Right renal pelvis (tissue), 4 donors: ENCODE measurements at regions not wholly inside any gene's neighbourhood (a gene's known extent, or its start where the extent isn't known, plus 50 kb on each side); places are given as distances from the start of the nearest gene placed in this dataset.

Experiments
- DNase-seq, 4 donors: peaks; one replicate each; pipeline ENCODE4 v3.0.0-alpha.2; 2013; ENCODE audit warnings: low read depth in 4 of 4, low spot score in 3 of 4, missing footprints in 1 of 4

DNA sequence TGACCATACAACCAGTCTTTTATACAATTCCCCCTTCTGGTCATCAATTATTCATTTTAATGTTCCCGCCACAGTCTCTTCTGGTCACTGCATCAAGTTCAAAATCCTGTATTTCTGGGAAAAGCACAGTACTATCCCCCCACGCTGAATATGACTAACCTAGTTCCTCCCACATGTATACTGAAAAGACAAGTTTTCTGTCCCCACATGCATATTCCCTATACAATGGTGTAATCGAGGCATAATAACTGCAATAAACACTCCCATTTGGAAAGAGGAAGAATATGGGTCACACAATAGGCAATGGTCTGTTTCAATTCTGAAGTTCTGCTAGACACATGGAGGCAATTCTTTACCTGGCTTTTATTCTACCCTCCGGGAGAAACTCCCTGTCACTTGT is 344.9 kb downstream of the EFNA5 start:
- no peak for DNase-seq

DNA sequence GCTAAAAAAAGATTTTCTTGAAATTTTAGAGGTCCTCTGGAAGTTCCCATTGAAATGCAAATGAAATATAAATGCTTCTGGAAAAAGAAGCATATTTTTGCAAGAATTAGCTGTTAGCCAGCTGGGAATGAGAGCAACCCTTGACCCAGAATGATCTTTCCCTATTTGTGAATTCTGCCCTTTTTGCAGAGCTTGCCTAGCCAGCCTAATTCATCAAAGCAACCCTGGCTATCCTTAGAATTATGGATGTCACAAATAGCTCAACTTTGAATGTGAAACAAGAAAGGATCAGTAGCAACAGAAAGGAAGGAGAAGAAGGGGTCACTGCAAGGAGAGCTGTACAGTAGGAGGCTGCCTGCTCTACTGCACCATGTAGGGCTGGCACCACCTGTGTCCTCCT is 345.9 kb downstream of the EFNA5 start:
- DNase-seq, result no peak

DNA sequence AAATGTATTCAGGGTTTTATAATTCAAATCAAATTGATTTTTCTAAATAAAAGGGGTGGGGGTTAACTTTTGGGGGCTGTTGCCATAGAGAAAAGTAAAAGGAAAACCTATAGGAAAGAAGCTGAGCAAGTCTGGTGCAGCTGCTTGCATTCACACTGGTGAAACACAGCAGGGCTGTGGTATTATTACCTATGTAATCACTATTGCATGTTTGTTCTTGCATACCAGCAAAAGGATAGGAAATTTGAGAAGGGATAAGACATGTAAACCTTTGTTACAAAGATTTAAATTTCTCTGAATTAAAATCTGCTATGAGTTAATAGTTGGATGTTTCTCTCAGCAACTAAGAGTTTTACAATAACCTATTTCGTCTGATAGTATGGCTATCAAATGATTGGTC is 346.7 kb downstream of the EFNA5 start:
- DNase-seq, result no peak

DNA sequence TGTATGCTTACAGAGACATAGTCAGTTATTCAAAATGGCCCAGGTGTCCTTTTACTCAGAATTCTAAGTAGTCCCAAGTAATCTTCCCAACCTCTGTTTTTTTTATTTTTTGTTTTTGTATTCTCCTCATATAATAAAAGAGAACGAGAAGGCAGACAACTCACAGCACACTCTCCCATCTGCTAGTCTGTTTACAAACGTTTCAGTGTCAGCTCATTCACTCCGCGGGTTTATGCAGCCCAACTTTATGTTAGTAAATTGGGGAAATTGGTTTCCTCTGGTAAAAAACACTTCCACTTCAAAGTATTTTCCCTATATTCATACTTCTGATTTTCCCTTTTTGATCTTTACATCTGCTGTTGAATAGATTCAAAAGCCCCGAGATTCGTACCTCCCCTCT is 347.2 kb downstream of the EFNA5 start:
- DNase-seq, result no peak

DNA sequence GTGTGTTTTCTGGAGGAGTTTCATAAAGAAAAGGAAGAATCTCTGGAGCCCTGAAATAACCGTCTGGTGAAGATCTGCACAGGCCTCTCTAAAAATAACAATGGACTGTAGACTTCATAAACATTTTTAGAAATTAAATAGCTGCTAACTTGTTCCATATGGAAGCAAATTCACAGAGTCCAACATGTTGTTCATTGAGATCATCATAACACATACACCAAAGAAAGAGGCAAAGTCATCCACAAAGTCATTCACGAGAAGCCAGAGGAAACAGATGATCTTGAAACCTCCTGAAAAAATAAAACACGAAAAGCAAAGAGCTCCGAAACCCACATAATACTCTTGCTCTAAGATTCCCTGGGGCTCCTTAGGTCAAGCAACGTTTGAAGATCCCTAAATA is 347.8 kb downstream of the EFNA5 start:
- no peak for DNase-seq

DNA sequence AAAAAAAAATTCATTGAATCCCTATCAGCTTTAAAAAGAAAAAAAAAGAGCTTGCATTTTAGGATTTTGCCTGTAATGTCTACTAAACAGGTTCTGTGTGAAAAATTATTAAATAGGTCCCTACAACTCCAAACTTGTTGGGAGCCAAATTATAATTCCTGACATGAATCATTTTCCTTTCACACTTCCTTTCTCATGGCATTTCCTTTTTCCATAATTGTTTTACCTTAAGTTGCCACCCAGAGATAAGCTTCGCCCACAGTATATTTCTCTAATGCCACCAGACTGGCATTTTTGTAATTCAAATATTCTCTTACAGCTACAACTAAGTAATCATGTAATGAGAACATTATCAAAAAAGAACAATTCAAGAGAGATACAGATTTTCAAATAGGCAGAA is 348.8 kb downstream of the EFNA5 start:
- no peak for DNase-seq

DNA sequence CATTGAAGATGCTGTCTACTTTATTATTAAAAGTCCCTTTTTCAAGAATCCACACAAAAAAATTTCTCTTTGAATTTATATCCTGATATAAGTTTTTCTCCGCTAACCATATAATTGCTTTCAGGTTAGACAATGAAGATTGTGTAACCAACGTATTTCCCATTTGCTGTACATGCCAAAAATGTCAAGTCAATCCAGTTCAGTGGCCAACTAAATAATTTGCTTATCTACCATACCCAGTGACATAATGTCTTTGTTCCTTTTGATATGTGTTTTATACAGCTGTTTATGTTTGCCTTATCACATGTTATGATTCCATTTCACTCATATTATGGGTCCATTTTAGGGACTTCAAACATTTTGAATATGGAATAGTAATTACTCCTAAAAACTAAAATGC is 349.9 kb downstream of the EFNA5 start:
- no peak for DNase-seq

DNA sequence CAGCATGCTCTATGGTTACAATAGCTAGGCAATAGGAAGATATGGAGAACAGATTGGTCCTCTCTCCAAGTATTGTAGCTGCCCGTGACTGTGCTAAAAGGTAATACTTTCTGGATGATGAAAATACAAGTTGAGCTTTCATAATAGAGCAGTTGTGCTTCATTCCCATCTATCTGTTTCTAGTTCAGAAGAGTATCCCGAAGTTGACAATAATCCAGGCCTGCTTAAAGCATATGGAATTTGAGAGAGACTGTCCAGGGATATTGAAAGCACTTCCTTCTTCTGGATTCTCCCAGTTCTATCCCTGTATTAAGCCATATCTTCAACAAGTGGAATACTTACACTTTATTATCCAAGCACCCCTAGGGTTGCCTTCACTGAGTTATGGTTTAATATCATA is 350.4 kb downstream of the EFNA5 start:
- DNase-seq, result no peak

DNA sequence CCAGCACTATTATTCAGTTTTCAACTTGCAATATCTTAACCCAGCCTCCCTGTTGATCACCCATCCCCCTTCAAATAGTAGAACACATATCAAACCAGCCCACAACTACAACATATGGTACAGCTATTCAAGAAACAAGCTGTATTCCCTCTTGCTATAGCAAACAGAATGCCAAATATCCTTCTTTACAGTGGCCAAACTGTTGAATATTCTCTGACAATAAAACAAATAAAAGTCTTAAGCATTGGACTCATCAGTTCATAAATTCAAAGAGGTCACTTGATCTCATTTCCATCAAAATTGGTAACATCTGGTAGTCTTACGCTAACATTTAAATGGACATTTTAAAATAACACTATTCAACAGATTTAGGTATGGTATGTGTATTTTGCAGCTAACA is 350.8 kb downstream of the EFNA5 start:
- no peak for DNase-seq

DNA sequence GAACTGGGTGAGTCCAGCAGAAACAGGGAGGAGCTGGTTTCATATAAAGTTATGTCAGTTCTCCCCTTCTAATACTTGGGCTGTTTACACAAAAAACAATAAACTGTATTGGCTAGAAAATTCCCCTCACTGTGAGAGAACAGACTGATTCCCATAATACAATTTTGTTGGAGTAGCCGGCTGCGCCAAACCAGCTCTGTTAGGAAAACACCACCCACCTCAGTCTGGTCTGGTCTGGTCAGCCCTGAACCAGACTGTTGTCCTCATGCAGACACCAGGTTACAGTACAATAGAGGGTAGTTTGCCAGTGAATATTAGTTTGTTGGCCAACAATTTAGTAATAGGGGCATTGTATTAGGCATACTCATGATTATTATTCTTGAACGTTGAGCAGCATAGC is 356.4 kb downstream of the EFNA5 start:
- no peak for DNase-seq

DNA sequence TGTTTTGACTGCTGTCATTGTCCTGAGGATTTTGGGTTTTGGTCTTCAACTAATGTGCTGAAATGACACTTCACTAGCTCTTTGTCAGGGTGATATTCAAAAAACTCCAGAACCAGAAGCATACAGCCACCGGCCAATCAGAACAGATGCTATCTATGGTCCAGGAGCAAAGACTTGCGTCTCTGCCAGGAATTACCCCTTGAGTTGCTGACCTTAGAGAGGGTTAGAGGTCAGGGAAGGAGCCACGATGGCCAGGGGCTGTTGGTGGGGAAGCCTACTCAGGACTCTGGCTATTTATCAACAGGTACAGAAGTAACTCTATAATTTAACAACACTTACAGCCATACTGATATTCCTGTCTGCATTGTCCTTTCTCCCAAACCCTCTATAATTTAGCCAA is 356.8 kb downstream of the EFNA5 start:
- DNase-seq, result no peak

DNA sequence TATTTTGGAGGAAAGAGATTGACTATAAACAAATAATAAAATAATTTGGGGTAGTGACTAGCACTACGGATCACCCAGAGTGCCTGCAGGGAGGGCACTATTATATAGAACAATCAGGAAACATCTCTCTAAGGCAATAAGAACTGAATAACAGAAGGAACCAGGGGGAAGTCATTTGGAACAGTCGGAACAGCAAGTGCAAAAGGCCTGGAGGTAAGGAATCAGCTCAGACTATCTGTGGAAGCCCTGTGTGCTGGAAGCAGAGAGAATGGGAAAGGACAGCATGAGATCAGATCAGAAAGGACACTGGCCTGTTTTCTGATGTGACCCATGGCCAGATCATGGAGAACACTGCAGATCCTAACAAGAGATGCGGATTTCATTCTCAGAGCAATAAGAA is 357.6 kb downstream of the EFNA5 start:
- DNase-seq, result no peak

DNA sequence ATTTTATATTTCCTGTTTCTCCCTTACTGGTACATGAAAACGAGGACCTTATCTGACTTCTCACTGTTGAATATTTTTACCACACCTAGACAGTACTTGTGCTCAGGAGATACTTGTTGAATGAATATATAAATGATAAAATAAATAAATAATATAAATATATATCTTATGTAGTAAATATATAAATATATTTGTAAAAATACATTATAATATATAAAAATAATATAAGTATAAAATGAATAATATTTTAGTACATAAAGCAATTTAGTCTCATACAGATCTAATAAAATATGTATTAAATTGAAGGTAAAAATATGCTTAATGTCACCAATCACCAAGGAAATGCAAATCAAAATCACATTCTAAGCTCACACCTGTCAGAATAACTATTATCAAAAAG is 360.6 kb downstream of the EFNA5 start:
- DNase-seq, result no peak

DNA sequence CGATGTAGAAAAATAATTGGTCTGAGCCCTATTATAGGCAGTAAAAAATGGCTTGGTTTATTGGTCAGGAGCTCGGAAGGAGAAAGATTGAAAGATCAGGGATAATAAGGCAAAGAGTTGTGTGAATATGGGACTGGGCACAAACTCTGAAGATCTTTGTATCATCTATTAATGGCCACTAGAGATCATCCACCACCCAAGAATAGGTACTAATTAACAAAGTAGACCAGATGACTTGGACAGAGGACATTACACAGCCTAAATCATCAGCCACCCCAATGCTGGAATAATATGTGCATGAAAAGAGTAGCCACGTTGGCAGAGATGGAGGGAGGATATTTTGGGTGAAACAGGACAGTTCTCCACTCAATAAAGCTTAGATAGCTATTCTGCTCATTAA is 364.1 kb downstream of the EFNA5 start:
- DNase-seq, result no peak

DNA sequence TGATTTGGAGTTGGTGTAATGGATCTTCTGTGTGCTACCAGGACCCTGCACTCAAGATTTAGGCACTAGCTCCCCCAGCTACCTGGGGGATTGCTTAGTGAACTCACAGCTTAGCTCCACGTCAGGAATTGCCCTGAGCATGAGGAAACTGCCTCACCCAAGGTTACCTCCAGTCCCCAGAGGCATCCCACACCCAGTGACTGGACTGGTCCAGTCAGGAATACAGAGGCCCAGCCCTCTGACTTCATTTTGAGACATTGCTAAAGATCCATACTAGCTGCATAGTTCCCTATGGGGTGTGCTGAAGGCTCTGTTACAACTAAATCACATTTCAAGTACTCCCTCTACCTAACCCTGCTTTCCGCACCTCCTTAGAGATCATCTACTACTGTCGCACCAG is 364.7 kb downstream of the EFNA5 start:
- no peak for DNase-seq

DNA sequence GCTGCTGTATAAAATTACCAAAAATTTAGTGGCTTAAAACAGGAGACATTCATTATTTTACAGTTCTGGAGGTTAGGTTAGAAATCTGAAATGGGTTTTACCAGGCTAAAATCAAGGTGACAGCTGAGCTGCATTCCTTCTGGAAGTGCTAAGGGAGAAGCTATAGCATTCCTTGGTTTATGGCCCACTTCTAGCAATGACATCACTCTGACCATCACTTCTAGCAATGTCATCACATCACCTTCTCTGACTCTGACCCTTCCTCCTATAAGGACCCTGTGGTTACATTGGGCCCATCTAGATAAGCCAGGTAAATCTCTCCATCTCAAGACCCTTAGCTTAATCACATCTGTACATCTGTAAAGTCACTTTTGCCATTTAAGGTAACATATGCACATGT is 366.1 kb downstream of the EFNA5 start:
- no peak for DNase-seq

DNA sequence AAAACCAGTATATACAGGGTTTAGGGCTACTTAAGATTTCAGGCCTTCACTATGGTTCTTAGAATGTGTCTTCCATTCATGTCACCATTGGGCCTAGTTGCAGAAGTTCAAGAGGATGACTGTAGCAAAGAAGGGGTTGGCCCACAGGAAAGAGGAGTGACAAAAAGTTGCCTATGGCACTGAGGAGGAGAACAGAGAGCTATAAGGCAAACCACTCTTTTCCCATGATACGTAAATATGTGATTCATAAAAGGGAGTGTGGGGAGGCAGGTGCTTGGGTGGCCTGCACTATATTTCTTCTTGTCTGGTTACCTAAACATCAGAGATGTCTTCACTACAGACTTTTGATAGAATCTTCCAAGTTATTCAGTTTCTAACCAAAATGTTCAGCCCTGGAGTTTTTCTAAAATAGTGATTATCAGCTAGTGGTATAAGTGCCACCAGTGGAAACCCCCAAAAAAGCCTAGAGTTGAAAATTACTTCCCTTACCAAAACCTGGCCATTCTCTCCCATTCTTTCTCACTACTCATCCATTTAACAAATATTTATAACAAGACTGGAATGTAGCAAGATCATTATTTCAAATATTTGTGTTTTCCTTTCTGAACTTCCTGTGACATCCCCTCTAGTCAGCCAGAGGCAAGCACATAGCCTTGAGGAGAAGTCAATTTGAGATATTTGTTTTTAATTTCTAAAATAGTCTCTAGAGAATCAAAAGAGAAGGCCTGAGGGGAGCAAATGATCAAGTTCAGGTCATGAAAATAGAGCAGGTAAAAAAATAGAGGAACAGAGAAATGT is 367.4 kb downstream of the EFNA5 start:
- no peak for DNase-seq

DNA sequence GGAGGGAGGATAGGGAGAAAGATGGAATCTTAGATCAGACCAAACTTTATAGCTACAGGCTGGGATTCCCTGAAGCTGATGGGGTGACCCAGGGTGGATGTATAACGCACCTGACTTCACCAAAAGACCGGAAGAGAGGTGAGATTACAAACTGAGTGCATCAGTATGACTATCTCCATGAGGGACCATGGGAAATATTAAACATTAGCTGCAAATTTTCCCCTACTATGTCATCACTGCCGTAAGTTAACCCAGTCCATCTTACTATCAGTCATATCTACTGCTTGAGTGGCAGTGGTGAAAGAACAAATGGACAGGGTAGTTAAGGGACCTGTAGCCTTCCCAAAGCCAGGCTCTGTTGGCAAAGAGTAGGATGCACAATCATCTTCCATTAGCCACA is 368.3 kb downstream of the EFNA5 start:
- DNase-seq, result no peak

DNA sequence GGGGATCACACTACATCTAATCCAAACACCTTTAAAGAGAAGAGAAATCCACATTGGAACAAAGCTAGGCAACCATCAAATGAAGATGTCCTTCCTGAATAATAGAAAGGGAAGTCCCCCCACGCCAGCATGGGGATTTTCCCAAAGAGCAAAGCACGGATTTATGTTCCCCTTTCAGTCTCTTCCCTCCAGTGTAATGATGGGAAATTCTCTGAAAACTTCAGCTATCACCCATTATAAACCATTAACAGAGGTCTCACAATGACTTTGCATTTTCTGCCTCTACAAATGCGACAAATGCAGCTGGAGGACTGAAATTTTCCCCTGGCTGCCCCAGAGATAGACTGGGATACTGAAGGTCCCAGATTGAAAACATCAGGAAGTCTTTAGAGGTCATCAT is 368.7 kb downstream of the EFNA5 start:
- DNase-seq, result no peak

DNA sequence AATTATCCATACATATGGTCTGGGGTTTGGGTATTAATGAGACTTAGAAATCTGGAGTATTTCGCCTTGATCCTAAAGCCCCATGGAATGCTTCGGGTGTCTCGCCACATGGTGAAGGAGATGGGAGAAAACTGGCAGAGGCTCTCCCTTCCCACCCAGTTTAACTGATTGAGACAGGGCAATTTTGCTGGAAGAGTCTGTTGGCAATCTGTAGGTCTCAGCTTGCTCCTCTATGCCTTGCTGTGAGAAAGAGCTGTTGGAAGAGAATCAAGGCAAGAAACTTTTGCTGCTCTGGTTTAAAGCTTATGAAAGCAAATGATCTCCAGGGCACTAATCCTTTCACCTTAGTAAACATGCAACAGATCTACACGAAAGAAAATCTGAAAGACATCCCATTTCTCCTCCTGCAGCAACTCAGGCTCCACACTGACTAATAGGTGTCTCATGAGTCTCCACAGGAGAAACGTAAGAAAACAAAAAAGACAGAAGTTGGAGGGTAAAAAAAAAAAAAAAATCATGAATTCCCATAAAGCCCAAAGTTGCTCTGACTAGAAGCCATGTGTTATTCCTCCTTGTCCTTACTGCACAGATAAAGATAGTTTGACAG is 369.9 kb downstream of the EFNA5 start:
- no peak for DNase-seq

DNA sequence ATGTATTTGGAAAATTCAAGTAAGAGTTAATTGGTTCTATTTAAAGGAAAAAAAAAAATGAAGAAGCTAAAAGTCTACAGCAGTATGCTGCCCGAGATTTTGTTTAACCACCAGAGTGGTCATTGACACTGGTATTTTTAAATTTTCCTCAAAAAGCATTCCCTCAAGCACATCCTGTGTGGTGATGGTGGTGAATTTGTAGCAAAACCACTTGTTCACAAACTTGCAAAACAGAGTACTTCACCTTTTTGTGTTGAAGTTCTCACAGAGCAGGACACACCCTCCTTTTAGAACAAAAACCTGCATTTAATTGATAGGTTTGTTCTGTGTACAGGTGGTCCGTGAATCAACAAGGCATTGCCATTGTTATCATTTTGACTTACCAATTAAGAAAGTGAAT is 374.2 kb downstream of the EFNA5 start:
- no peak for DNase-seq

DNA sequence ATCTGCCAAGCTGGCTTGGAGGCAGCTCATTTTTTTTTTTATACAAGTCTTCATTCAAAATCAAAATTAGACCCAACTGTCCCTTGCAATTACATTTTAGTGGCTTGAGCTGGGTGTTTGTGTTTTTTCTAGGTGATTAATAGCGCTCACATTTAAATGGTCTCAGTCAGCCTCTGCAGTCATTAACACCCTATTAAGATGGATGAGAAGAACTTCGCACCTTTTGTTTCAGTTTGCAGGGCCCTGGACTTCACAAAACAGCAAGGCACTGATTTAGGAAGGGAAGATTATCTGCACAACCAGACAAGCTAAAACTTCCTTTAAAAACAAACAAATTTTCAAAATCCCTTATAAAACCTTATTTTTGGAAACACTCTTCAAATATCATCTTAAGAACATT is 374.8 kb downstream of the EFNA5 start:
- DNase-seq, result no peak

DNA sequence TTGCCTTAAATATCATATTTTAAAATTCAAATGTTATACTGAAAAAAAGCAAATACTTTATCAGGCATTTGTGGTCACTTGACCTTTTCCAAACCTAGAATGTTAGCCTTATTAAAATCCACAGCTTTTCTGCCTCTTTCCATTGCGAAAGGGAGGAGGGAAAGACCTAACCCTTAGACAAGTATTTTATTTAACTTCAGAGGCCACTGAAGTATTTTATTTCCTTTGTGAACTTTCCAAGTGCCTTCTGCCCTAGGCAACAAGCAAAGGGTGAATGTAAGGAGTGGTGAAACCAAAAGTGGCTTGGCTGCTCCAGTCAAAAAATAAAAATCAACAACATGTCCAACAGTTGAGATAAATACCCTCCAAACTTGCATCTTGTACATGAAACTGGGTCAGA is 376.1 kb downstream of the EFNA5 start:
- no peak for DNase-seq
